MM.1S (cell line): ENCODE measurements at regions not wholly inside any gene's neighbourhood (a gene's known extent, or its start where the extent isn't known, plus 50 kb on each side); places are given as distances from the start of the nearest gene placed in this dataset.

ENCODE experiments used
- CTCF ChIP-seq: fragments of 300-600 bp; sonication (generic); IDR thresholded peaks from 2 replicates; pipeline ENCODE4 v1.5.1; 2016; ENCODE audit warnings: antibody characterized with exemption, low read length, mixed read lengths
- EZH2 ChIP-seq: fragments of 300-600 bp; sonication (generic); optimal IDR thresholded peaks from 2 replicates; pipeline ENCODE3; 2017; ENCODE audit warnings: low read depth, mild to moderate bottlenecking, antibody characterized with exemption, low read length, mixed read lengths

GRCh38 chr10:108908096-108908495 lies 1015.2 kb downstream of the XPNPEP1 start:
- no peak for TF ChIP-seq CTCF
- TF ChIP-seq EZH2: no peak
